ENCODE measurements at regions not wholly inside any gene's neighbourhood (a gene's known extent, or its start where the extent isn't known, plus 50 kb on each side); places are given as distances from the start of the nearest gene placed in this dataset.

GRCh38 chr6:48553467-48554189 is 442.6 kb upstream of the PTCHD4 start:
- TF ChIP-seq CHD2 (IDR thresholded peaks at IDR 0.05; ENCODE audit: low read depth, low read length) = no peak
- TF ChIP-seq EP300 (IDR thresholded peaks at IDR 0.05; ENCODE audit: low read depth in 2 of 2, low read length in 2 of 2) = no peak
- TF ChIP-seq EP300 (CRISPR knock-in tag; IDR thresholded peaks at IDR 0.05; ENCODE audit: borderline replicate concordance) = no peak
- TF ChIP-seq CBX1 (IDR thresholded peaks at IDR 0.05; ENCODE audit: low read depth) = no peak
- no peak for TF ChIP-seq ZNF740 (CRISPR knock-in tag; IDR thresholded peaks at IDR 0.05)
- TF ChIP-seq ESRRA (CRISPR knock-in tag; IDR thresholded peaks at IDR 0.05; ENCODE audit: low read depth) = no peak
- TF ChIP-seq HDAC1 (CRISPR knock-in tag; IDR thresholded peaks at IDR 0.05) = no peak
- no peak for TF ChIP-seq GPN1 (CRISPR knock-in tag; IDR thresholded peaks at IDR 0.05; ENCODE audit: borderline replicate concordance)
- no peak for TF ChIP-seq ZKSCAN1 (IDR thresholded peaks at IDR 0.05; ENCODE audit: low read length)
- no peak for TF ChIP-seq HINFP (CRISPR knock-in tag; IDR thresholded peaks at IDR 0.05; ENCODE audit: low read depth)
- TF ChIP-seq ELF1 (CRISPR knock-in tag; IDR thresholded peaks at IDR 0.05) = no peak
- TF ChIP-seq POLR2A (IDR thresholded peaks at IDR 0.05; ENCODE audit: insufficient read depth in 1 of 2, low read depth in 2 of 2, low read length in 2 of 2) = no peak
- no peak for TF ChIP-seq JDP2 (CRISPR knock-in tag; IDR thresholded peaks at IDR 0.05; ENCODE audit: borderline replicate concordance)
- no peak for TF ChIP-seq CHCHD3 (CRISPR knock-in tag; IDR thresholded peaks at IDR 0.05)
- no peak for TF ChIP-seq ATF3 (CRISPR knock-in tag; IDR thresholded peaks at IDR 0.05)
